ENCODE measurements at regions not wholly inside any gene's neighbourhood (a gene's known extent, or its start where the extent isn't known, plus 50 kb on each side); places are given as distances from the start of the nearest gene placed in this dataset.

- Histone ChIP-seq H3K9me3 (ENCODE audit: control insufficient read depth, low read length) (no peaks in the 10 kb centered on the region), H3K9ac (no peak overlapping the region), H3K36me3 (ENCODE audit: control insufficient read depth, insufficient read depth, low read length) (no peaks in the 10 kb centered on the region), H3K27me3 (ENCODE audit: control insufficient read depth, insufficient read depth, low read length) (no peaks in the 10 kb centered on the region), H3K4me1 (peaks cover 7% of the 10 kb centered on the region), H2AFZ (no peak overlapping the region), H3K4me2 (ENCODE audit: low read length) (no peak overlapping the region), H3K79me2 (no peaks in the 10 kb centered on the region), H3K27ac (no peak overlapping the region), H3K4me3 (ENCODE audit: low read depth, low read length) (no peak overlapping the region)
- no peak for TF ChIP-seq CTCF (IDR thresholded peaks at IDR 0.05)
Measured at GRCh38 chr3:176951586-176952292, 245.5 kb downstream of the TBL1XR1 start.

GRCh38 chr3:176951144-176951543 is 246.1 kb downstream of the TBL1XR1 start:
- Histone ChIP-seq H3K4me2 (ENCODE audit: low read length) (no peak overlapping the region), H3K27me3 (ENCODE audit: control insufficient read depth, insufficient read depth, low read length) (no peaks in the 10 kb centered on the region), H3K9me3 (ENCODE audit: control insufficient read depth, low read length) (no peaks in the 10 kb centered on the region), H3K36me3 (ENCODE audit: control insufficient read depth, insufficient read depth, low read length) (no peaks in the 10 kb centered on the region), H3K27ac (no peak overlapping the region), H2AFZ (no peak overlapping the region), H3K9ac (no peak overlapping the region), H3K79me2 (no peaks in the 10 kb centered on the region), H3K4me1 (peaks cover 7% of the 10 kb centered on the region), H3K4me3 (ENCODE audit: low read depth, low read length) (no peak overlapping the region)
- no peak for TF ChIP-seq CTCF (IDR thresholded peaks at IDR 0.05)

- TF ChIP-seq CTCF (IDR thresholded peaks at IDR 0.05) = no peak
- Histone ChIP-seq H2AFZ (no peak overlapping the region), H3K4me2 (ENCODE audit: low read length) (no peak overlapping the region), H3K79me2 (no peaks in the 10 kb centered on the region), H3K27ac (no peak overlapping the region), H3K9me3 (ENCODE audit: control insufficient read depth, low read length) (no peaks in the 10 kb centered on the region), H3K4me1 (peaks cover 7% of the 10 kb centered on the region), H3K4me3 (ENCODE audit: low read depth, low read length) (no peak overlapping the region), H3K36me3 (ENCODE audit: control insufficient read depth, insufficient read depth, low read length) (no peaks in the 10 kb centered on the region), H3K9ac (no peak overlapping the region), H3K27me3 (ENCODE audit: control insufficient read depth, insufficient read depth, low read length) (no peaks in the 10 kb centered on the region)
Measured at GRCh38 chr3:176950743-176951142, 246.5 kb downstream of the TBL1XR1 start.

DNA sequence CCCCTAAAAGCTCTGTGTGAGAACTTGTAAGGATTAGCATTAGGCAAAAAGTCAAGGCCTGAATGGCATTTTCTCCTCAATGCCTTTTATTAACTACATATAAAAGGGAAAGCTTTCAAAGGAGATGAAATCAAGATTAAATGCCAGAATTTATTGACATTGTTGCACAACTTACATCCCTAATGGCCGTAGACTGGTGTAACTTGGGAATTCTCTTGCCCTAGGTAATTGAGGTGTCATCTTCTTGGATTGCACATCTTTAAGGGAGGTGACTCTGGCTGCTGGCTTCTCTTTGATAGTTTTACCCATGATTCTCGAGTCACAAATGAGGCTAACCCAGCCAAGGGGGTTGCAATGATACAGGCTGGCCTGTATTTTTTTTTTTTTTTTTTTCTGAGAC is 249.1 kb downstream of the TBL1XR1 start:
- Histone ChIP-seq H2AFZ (no peak overlapping the region), H3K4me2 (ENCODE audit: low read length) (no peak overlapping the region), H3K36me3 (ENCODE audit: control insufficient read depth, insufficient read depth, low read length) (no peaks in the 10 kb centered on the region), H3K4me1 (no peaks in the 10 kb centered on the region), H3K4me3 (ENCODE audit: low read depth, low read length) (no peak overlapping the region), H3K79me2 (no peaks in the 10 kb centered on the region), H3K27me3 (ENCODE audit: control insufficient read depth, insufficient read depth, low read length) (no peaks in the 10 kb centered on the region), H3K27ac (no peak overlapping the region), H3K9ac (no peak overlapping the region), H3K9me3 (ENCODE audit: control insufficient read depth, low read length) (no peaks in the 10 kb centered on the region)
- no peak for TF ChIP-seq CTCF (IDR thresholded peaks at IDR 0.05)

DNA sequence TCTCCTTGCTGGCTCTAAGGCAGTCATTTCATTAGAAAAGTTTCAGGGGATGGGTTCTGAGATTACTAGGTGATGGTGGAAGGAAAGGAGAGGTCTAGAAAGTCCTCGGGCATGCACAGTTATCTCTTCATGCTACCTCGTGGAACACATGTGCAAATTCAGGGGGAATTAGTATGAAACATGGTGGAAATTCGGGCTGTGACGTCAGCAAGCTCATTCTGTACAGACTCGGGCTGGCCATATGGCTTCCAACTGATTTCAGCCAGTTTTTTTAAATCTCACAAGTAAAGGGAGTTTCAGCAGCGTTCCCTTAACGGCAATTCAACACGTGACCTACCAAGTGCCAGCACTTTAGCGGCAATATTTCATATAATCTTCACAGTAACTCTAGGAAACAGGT is 251.1 kb downstream of the TBL1XR1 start:
- no peak overlapping the region for H3K9ac ChIP-seq
- no peak overlapping the region for H3K4me2 ChIP-seq (ENCODE audit: low read length)
- no peak for TF ChIP-seq CTCF (IDR thresholded peaks at IDR 0.05)
- no peak overlapping the region for H3K4me3 ChIP-seq (ENCODE audit: low read depth, low read length)
- no peaks in the 10 kb centered on the region for H3K27me3 ChIP-seq (ENCODE audit: control insufficient read depth, insufficient read depth, low read length)
- no peaks in the 10 kb centered on the region for H3K79me2 ChIP-seq
- H2AFZ ChIP-seq = no peak overlapping the region
- H3K27ac ChIP-seq = no peak overlapping the region
- H3K4me1 ChIP-seq = no peaks in the 10 kb centered on the region
- no peaks in the 10 kb centered on the region for H3K9me3 ChIP-seq (ENCODE audit: control insufficient read depth, low read length)
- H3K36me3 ChIP-seq (ENCODE audit: control insufficient read depth, insufficient read depth, low read length) = no peaks in the 10 kb centered on the region

Data from parathyroid adenoma (tissue), 2 donors.